OCI-LY7 (cell line): ENCODE measurements at regions not wholly inside any gene's neighbourhood (a gene's known extent, or its start where the extent isn't known, plus 50 kb on each side); places are given as distances from the start of the nearest gene placed in this dataset.

Experiments used
- BruUV-seq: library from RNA; stranded (reverse); fragments of 400-500 nt; replicated peaks from 2 replicates; lab custom pipeline; 2021; lab: Mats Ljungman, UMichigan
- CTCF ChIA-PET: fragments of 300-600 bp; sonication (Branson Sonifier 250); formaldehyde crosslinking; loops from one replicate; lab custom pipeline; 2022; ENCODE audit warnings: antibody characterized with exemption; ENCODE audit not compliant: unreplicated experiment; lab: Charles Lee
- POLR2A ChIA-PET: fragments of 300-600 bp; sonication (Branson Sonifier 250); formaldehyde crosslinking; loops from one replicate; lab custom pipeline; 2022; ENCODE audit warnings: antibody characterized with exemption; lab: Charles Lee
- DNase-seq: peaks from one replicate; pipeline ENCODE4 v3.0.0-alpha.2; 2015; ENCODE audit warnings: low spot score
- H2AFZ ChIP-seq: fragments of 200-600 bp; sonication (generic), shearing (Covaris generic); 2 replicates; pipeline ENCODE4 v1.6.1; 2014; ENCODE audit warnings: mild to moderate bottlenecking, antibody characterized with exemption, low read length, moderate library complexity
- H3K27ac ChIP-seq: fragments of 200-600 bp; sonication (generic); 2 replicates; pipeline ENCODE4 v1.5.1; 2014; ENCODE audit warnings: mixed run types, low read depth, mild to moderate bottlenecking, moderate library complexity, low read length, inconsistent platforms; ENCODE audit not compliant: poor library complexity, severe bottlenecking
- H3K36me3 ChIP-seq: fragments of 200-600 bp; sonication (generic); 2 replicates; pipeline ENCODE4 v1.6.1; 2014; ENCODE audit warnings: mild to moderate bottlenecking, antibody characterized with exemption, low read length, moderate library complexity, mixed read lengths; ENCODE audit not compliant: insufficient read depth
- H3K4me1 ChIP-seq: fragments of 200-600 bp; sonication (generic); 2 replicates; pipeline ENCODE4 v1.5.1; 2014; ENCODE audit warnings: mild to moderate bottlenecking, low read length; ENCODE audit not compliant: insufficient read depth, poor library complexity, severe bottlenecking
- H3K4me2 ChIP-seq: fragments of 200-600 bp; sonication (generic); 2 replicates; pipeline ENCODE4 v1.6.1; 2014; ENCODE audit warnings: mild to moderate bottlenecking, low read length
- H3K4me3 ChIP-seq: fragments of 200-600 bp; sonication (generic); 2 replicates; pipeline ENCODE4 v1.5.1; 2014; ENCODE audit warnings: mild to moderate bottlenecking, low read depth, low read length; ENCODE audit not compliant: poor library complexity, severe bottlenecking
- H3K79me2 ChIP-seq: fragments of 200-600 bp; sonication (generic); 2 replicates; pipeline ENCODE4 v1.6.1; 2016; ENCODE audit warnings: low read depth, mild to moderate bottlenecking, low read length, moderate library complexity, mixed read lengths; ENCODE audit not compliant: insufficient read depth
- H3K9me2 ChIP-seq: fragments of 200-600 bp; sonication (generic); 2 replicates; pipeline ENCODE4 v1.6.1; 2016; ENCODE audit warnings: mild to moderate bottlenecking, low read length, mixed read lengths; ENCODE audit not compliant: insufficient read depth
- H3K9me3 ChIP-seq: fragments of 200-600 bp; sonication (generic); 2 replicates; pipeline ENCODE4 v1.6.1; 2014; ENCODE audit warnings: mild to moderate bottlenecking, mixed run types, low read length, mixed read lengths
- H4K20me1 ChIP-seq: fragments of 200-600 bp; sonication (generic); 2 replicates; pipeline ENCODE4 v1.6.1; 2014; ENCODE audit warnings: mild to moderate bottlenecking, antibody characterized with exemption, low read length, moderate library complexity, mixed read lengths; ENCODE audit not compliant: insufficient read depth
- EZH2phosphoT487 ChIP-seq: fragments of 200-600 bp; sonication (generic); IDR thresholded peaks from 2 replicates; pipeline ENCODE4 v1.6.1; 2018; ENCODE audit warnings: low read depth, borderline replicate concordance, mild to moderate bottlenecking, mixed run types, antibody characterized with exemption, low read length, moderate library complexity, mixed read lengths
- intact Hi-C: fragments of 100-400 bp; cut with micrococcal nuclease; formaldehyde crosslinking; loops from one replicate; pipeline ENCODE4 v1.10.0; 2022; ENCODE audit not compliant: unreplicated experiment
- TF ChIP-seq, protein P1 (sequence below): fragments of 200-600 bp; sonication (generic); conservative IDR thresholded peaks from 2 replicates; pipeline ENCODE4 v1.5.1; 2014; ENCODE audit warnings: mild to moderate bottlenecking, antibody characterized with exemption, low read length, moderate library complexity, mixed read lengths

GRCh38 chr1:87201768-87202167 is 126.9 kb upstream of the LMO4 start:
- Histone ChIP-seq H3K36me3 (no peaks in the 10 kb centered on the region), H3K4me3 (no peak overlapping the region), H3K4me2 (no peak overlapping the region), H3K4me1 (no peaks in the 10 kb centered on the region), H3K79me2 (no peaks in the 10 kb centered on the region), H2AFZ (no peak overlapping the region), H4K20me1 (no peaks in the 10 kb centered on the region), H3K9me2 (no peaks in the 10 kb centered on the region), H3K27ac (no peak overlapping the region), H3K9me3 (no peaks in the 10 kb centered on the region)
- TF ChIP-seq EZH2phosphoT487: no peak
- TF ChIP-seq, protein P1, sequence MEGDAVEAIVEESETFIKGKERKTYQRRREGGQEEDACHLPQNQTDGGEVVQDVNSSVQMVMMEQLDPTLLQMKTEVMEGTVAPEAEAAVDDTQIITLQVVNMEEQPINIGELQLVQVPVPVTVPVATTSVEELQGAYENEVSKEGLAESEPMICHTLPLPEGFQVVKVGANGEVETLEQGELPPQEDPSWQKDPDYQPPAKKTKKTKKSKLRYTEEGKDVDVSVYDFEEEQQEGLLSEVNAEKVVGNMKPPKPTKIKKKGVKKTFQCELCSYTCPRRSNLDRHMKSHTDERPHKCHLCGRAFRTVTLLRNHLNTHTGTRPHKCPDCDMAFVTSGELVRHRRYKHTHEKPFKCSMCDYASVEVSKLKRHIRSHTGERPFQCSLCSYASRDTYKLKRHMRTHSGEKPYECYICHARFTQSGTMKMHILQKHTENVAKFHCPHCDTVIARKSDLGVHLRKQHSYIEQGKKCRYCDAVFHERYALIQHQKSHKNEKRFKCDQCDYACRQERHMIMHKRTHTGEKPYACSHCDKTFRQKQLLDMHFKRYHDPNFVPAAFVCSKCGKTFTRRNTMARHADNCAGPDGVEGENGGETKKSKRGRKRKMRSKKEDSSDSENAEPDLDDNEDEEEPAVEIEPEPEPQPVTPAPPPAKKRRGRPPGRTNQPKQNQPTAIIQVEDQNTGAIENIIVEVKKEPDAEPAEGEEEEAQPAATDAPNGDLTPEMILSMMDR: no peak
- ChIA-PET CTCF (no interaction called here), POLR2A (no interaction called here)
- no peak for DNase-seq
- no TSS peak for BruUV-seq
- intact Hi-C loops: no loop called here

- DNase-seq: no peak
- Histone ChIP-seq H3K79me2 (no peaks in the 10 kb centered on the region), H3K9me3 (no peaks in the 10 kb centered on the region), H3K4me2 (peak overlapping the region; percentile 52), H3K4me3 (no peak overlapping the region), H3K9me2 (no peaks in the 10 kb centered on the region), H3K27ac (no peak overlapping the region), H3K4me1 (no peaks in the 10 kb centered on the region), H2AFZ (no peak overlapping the region), H4K20me1 (no peaks in the 10 kb centered on the region), H3K36me3 (no peaks in the 10 kb centered on the region)
- ChIA-PET CTCF (interaction anchor here (0.5 kb wide), 1 partner anchor 534 kb away, joined by 3 read pairs; no protein-coding TSS in a partner anchor), POLR2A (no interaction called here)
- no TSS peak for BruUV-seq
- TF ChIP-seq, protein P1: no peak
- no peak for TF ChIP-seq EZH2phosphoT487
- intact Hi-C loops: no loop called here
Observed at GRCh38 chr1:87202451-87202850, 126.2 kb upstream of the LMO4 start.

DNA sequence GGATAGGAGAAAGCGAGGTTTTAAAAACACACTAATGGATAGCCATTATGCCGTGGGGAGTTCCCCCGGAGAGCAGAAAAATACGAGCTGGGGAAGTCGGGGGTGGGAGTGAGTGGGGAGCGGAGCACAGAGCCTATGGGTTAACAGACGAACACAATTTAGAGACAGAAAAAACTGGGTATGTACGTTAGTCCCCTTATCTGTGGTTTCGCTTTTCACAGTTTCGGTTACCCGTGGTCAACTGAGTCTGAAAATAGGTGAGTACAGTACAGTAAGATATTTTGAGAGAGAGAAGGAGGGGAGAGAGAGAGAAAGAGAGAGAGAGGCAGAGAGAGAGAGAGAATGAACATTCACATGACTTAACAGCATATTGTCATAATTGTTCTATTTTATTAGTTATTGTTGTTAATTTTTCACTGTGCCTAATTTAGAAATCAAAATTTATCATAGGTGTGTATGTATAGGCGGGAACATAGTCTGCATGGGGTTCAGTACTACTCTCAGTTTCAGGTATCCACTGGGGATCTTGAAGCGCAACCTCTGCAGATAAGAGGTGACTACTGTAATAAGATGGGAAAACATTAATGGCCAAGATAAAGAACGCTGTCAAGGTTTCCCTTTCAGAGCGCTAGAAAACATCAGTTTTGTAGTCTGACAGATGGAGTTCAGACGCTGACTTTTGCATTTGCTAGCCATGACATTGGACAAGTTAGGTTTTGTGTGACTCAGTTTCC is 125.6 kb upstream of the LMO4 start:
- no peak overlapping the region for H2AFZ ChIP-seq
- TF ChIP-seq EZH2phosphoT487: no peak
- TF ChIP-seq, protein P1: no peak
- H3K4me3 ChIP-seq: no peak overlapping the region
- no peak for DNase-seq
- CTCF ChIA-PET: interaction anchor here (0.5 to 0.6 kb wide), 2 partner anchors 64 to 535 kb away, joined by 3 read pairs; no protein-coding TSS in a partner anchor
- H4K20me1 ChIP-seq: no peaks in the 10 kb centered on the region
- H3K4me2 ChIP-seq: peak overlapping the region; percentile 52
- no peak overlapping the region for H3K27ac ChIP-seq
- no peaks in the 10 kb centered on the region for H3K4me1 ChIP-seq
- H3K9me3 ChIP-seq: no peaks in the 10 kb centered on the region
- H3K79me2 ChIP-seq: no peaks in the 10 kb centered on the region
- H3K36me3 ChIP-seq: no peaks in the 10 kb centered on the region
- no peaks in the 10 kb centered on the region for H3K9me2 ChIP-seq
- intact Hi-C loops: no loop called here
- POLR2A ChIA-PET: interaction anchor here (1.3 kb wide), 1 partner anchor 12 kb away, joined by 3 read pairs; no protein-coding TSS in a partner anchor
- BruUV-seq: no TSS peak
